ENCODE measurements at regions not wholly inside any gene's neighbourhood (a gene's known extent, or its start where the extent isn't known, plus 50 kb on each side); places are given as distances from the start of the nearest gene placed in this dataset.

DNA sequence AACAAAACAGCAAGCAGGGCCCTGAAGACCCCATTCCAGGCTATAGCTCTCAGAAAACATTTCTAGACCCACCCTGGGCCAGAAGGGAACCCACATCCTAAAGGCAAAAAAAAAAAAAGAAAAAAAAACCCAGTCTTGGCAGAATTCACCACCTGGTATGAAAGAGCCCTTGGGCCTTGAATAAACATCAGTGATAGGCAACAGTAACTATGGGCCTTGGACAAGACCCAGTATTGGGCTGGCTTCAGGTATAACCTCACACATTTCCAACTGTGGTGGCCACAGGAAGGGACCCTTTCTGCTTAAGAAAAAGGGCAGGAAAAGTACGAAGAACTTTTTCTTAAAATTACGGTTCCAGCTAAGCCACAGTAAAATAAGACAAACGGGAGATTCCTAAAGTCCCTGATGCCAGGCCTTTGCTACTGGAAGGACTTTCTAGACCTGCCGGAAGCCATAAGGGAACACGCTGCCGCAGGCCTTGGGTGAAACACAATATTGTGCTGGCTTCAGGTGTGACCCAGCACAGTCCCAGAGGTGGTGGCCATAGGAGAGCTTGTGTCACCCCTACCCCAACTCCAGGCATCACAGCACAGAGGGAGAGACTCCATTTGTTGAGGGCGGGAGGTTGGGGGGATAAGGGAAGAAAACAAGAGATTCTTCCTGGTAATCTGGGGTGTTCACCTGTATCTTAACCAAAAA, 505.2 kb upstream of the RGMB start:
- Mint-ChIP-seq H3K4me3 (no peak overlapping the region), H3K27me3 (ENCODE audit: insufficient read depth) (no peaks in the 10 kb centered on the region; the same call in 1 of the 2 replicates), H3K9me3 (no peaks in the 10 kb centered on the region), H3K4me1 (ENCODE audit: low read depth) (no peaks in the 10 kb centered on the region), H3K36me3 (ENCODE audit: low read depth) (no peaks in the 10 kb centered on the region), H3K27ac (no peak overlapping the region)
- TF ChIP-seq, protein P1, sequence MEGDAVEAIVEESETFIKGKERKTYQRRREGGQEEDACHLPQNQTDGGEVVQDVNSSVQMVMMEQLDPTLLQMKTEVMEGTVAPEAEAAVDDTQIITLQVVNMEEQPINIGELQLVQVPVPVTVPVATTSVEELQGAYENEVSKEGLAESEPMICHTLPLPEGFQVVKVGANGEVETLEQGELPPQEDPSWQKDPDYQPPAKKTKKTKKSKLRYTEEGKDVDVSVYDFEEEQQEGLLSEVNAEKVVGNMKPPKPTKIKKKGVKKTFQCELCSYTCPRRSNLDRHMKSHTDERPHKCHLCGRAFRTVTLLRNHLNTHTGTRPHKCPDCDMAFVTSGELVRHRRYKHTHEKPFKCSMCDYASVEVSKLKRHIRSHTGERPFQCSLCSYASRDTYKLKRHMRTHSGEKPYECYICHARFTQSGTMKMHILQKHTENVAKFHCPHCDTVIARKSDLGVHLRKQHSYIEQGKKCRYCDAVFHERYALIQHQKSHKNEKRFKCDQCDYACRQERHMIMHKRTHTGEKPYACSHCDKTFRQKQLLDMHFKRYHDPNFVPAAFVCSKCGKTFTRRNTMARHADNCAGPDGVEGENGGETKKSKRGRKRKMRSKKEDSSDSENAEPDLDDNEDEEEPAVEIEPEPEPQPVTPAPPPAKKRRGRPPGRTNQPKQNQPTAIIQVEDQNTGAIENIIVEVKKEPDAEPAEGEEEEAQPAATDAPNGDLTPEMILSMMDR (IDR thresholded peaks at IDR 0.05), result no peak
- no peak for DNase-seq

DNA sequence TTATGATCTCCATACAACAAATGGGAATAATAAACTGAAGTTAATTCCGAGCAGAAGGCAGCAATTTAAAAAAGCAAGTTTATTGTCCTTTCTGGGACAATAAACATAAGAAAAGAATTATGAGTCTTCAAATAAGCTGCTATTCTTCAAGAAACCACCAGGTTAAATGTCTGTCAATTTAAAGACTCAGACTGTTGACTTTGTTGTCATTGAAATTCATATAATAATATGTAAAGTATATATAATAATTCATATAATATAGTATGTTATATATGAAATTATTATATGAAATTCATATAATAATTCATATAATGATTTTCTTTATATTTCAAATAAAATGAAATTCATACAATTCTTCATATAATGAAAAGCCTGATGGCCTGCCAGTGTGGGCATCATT, 497.5 kb upstream of the RGMB start:
- no peaks in the 10 kb centered on the region for H3K9me3 Mint-ChIP-seq
- no peak overlapping the region for H3K4me3 Mint-ChIP-seq
- no peak overlapping the region for H3K27ac Mint-ChIP-seq
- H3K4me1 Mint-ChIP-seq (ENCODE audit: low read depth), result no peaks in the 10 kb centered on the region; the same call in 1 of the 2 replicates
- no peaks in the 10 kb centered on the region for H3K27me3 Mint-ChIP-seq (ENCODE audit: insufficient read depth)
- no peak for DNase-seq
- TF ChIP-seq, protein P1 (IDR thresholded peaks at IDR 0.05), result peak; percentile 59
- no peaks in the 10 kb centered on the region for H3K36me3 Mint-ChIP-seq (ENCODE audit: low read depth)

DNA sequence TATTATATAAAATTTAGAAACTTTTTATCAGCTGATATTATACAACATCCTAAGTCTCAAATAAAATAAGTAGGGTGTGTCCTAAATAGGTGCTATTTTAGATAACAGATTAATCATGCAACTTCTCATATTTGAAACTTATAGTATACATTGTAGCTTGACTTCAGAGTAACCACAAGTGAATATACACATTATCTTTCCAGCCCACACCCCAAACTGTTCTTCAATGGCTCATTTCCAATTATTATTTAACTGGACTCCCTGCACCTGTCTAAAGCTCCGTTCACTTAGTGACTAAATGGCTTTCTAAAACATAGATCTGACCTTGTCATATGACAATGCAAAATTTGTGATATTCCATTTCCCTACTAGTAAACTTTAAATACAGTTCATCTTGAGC, 490.9 kb upstream of the RGMB start:
- H3K27ac Mint-ChIP-seq, result no peak overlapping the region
- H3K9me3 Mint-ChIP-seq, result no peaks in the 10 kb centered on the region
- TF ChIP-seq, protein P1 (IDR thresholded peaks at IDR 0.05), result no peak
- H3K4me1 Mint-ChIP-seq (ENCODE audit: low read depth), result peaks cover 3% of the 10 kb centered on the region; the same call in 1 of the 2 replicates
- H3K36me3 Mint-ChIP-seq (ENCODE audit: low read depth), result no peaks in the 10 kb centered on the region
- no peak overlapping the region for H3K4me3 Mint-ChIP-seq
- H3K27me3 Mint-ChIP-seq (ENCODE audit: insufficient read depth), result no peaks in the 10 kb centered on the region
- DNase-seq, result no peak

DNA sequence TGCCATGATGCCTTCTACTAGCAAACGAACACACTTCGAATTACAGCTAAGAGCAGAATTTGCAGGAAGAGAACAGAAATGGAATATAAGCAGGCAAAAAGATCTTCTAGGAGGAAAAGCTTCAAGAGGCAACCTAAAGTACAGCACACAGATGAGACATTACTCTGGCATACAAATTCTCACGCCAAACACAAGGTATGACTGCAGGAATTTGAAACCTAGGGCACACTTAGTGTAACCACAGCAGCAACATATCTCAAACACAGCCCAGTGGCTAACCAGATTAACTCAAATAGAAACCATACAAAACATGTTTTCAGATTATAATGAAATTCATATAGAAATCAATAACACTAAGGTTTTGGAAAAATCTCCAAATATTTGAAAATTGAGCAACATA, 481.0 kb upstream of the RGMB start:
- peaks cover 32% of the 10 kb centered on the region for H3K4me1 Mint-ChIP-seq (ENCODE audit: low read depth)
- H3K9me3 Mint-ChIP-seq, result no peaks in the 10 kb centered on the region
- H3K4me3 Mint-ChIP-seq, result no peak overlapping the region
- H3K27me3 Mint-ChIP-seq (ENCODE audit: insufficient read depth), result no peaks in the 10 kb centered on the region
- H3K27ac Mint-ChIP-seq, result no peak overlapping the region
- DNase-seq, result no peak
- no peaks in the 10 kb centered on the region for H3K36me3 Mint-ChIP-seq (ENCODE audit: low read depth)
- TF ChIP-seq, protein P1 (IDR thresholded peaks at IDR 0.05), result no peak

DNA sequence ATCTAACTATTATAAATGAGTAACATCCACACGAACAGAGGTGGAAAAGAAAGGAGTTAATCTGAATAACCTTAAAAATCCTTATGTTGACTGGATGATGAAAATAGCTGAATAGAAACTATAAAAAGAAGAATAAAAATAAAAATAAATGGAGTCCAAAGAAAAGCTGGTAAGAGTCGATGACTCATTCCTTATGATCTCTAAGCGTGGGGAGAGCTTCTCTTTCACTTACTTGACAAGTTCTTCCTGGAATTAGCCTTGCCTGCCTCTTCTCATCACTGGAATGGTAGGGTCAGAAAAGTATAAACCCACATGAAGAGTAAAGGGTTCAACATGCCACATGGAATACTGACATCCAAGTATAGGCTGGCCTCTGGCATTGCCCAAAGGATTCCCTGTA, 477.0 kb upstream of the RGMB start:
- DNase-seq, result peak; percentile 17
- Mint-ChIP-seq H3K27ac (peak overlapping the region; percentile 53), H3K27me3 (ENCODE audit: insufficient read depth) (no peaks in the 10 kb centered on the region), H3K36me3 (ENCODE audit: low read depth) (peaks cover 15% of the 10 kb centered on the region), H3K4me1 (ENCODE audit: low read depth) (peaks cover 69% of the 10 kb centered on the region), H3K9me3 (no peaks in the 10 kb centered on the region), H3K4me3 (peak overlapping the region; percentile 20)
- TF ChIP-seq, protein P1 (IDR thresholded peaks at IDR 0.05), result no peak

Measured in HFFc6 (cell line).